ENCODE measurements at regions not wholly inside any gene's neighbourhood (a gene's known extent, or its start where the extent isn't known, plus 50 kb on each side); places are given as distances from the start of the nearest gene placed in this dataset.
"Not testable (repeated sequence)": the region's sequence is repeated elsewhere in the genome, so short reads cannot be mapped to it uniquely, and the experiment has no call there.

- no peak for DNase-seq
These were observed 188.5 kb upstream of the E2F8 start for GRCh38 chr11:19429108-19429760.

- no peak for DNase-seq
These were observed 187.7 kb upstream of the E2F8 start for GRCh38 chr11:19428206-19429002.

- DNase-seq: no peak
These were observed 186.1 kb upstream of the E2F8 start for GRCh38 chr11:19426756-19427403.

- no peak for DNase-seq
These were observed 185.4 kb upstream of the E2F8 start for GRCh38 chr11:19426011-19426755.

- DNase-seq: no peak
These were observed 181.5 kb upstream of the E2F8 start for GRCh38 chr11:19422276-19422675.

GRCh38 chr11:19420868-19421533 lies 180.3 kb upstream of the E2F8 start:
- no peak for DNase-seq

GRCh38 chr11:19419808-19420207 lies 179.1 kb upstream of the E2F8 start:
- DNase-seq: no peak

- no peak for DNase-seq
These were observed 178.4 kb upstream of the E2F8 start for GRCh38 chr11:19419021-19419750.

GRCh38 chr11:19418221-19418620 lies 177.5 kb upstream of the E2F8 start:
- DNase-seq: no peak

- DNase-seq: not testable (repeated sequence)
These were observed 171.3 kb upstream of the E2F8 start for GRCh38 chr11:19412070-19412469.

GRCh38 chr11:19410032-19410431 lies 169.3 kb upstream of the E2F8 start:
- no peak for DNase-seq

GRCh38 chr11:19409307-19409706 lies 168.6 kb upstream of the E2F8 start:
- no peak for DNase-seq

GRCh38 chr11:19407677-19408270 lies 167.0 kb upstream of the E2F8 start:
- no peak for DNase-seq

GRCh38 chr11:19405966-19406365 lies 165.2 kb upstream of the E2F8 start:
- no peak for DNase-seq

GRCh38 chr11:19404787-19405186 lies 164.0 kb upstream of the E2F8 start:
- DNase-seq: no peak

- no peak for DNase-seq
These were observed 162.6 kb upstream of the E2F8 start for GRCh38 chr11:19403196-19403895.

- no peak for DNase-seq
These were observed 159.6 kb upstream of the E2F8 start for GRCh38 chr11:19400296-19400695.

GRCh38 chr11:19398772-19399527 lies 158.2 kb upstream of the E2F8 start:
- no peak for DNase-seq

GRCh38 chr11:19398273-19398672 lies 157.5 kb upstream of the E2F8 start:
- no peak for DNase-seq

GRCh38 chr11:19395050-19395449 lies 154.3 kb upstream of the E2F8 start:
- no peak for DNase-seq
